Endodermal cell (in vitro differentiated cells): ENCODE measurements at regions not wholly inside any gene's neighbourhood (a gene's known extent, or its start where the extent isn't known, plus 50 kb on each side); places are given as distances from the start of the nearest gene placed in this dataset.
A peak's percentile ranks its signal among the peaks of the same experiment; 100 is the strongest.

Source experiments
- DNase-seq: peaks from one replicate; pipeline ENCODE4 v3.0.0-alpha.2; 2017
- H3K27ac ChIP-seq: 2 replicates; pipeline ENCODE4 v1.5.1; 2013; ENCODE audit warnings: mild to moderate bottlenecking, low read depth, low read length, moderate library complexity
- H3K27me3 ChIP-seq: 2 replicates; pipeline ENCODE4 v1.6.1; 2013; ENCODE audit warnings: mild to moderate bottlenecking, low read length, moderate library complexity; ENCODE audit not compliant: insufficient read depth, control insufficient read depth, poor library complexity, severe bottlenecking
- H3K36me3 ChIP-seq: 2 replicates; pipeline ENCODE4 v1.7.0; 2013; ENCODE audit warnings: mild to moderate bottlenecking, low read length, moderate library complexity; ENCODE audit not compliant: control insufficient read depth, insufficient read depth
- H3K4me1 ChIP-seq: one replicate; pipeline ENCODE4 v1.7.0; 2013; ENCODE audit warnings: low read length; ENCODE audit not compliant: control insufficient read depth, insufficient read depth
- H3K4me3 ChIP-seq: 2 replicates; pipeline ENCODE4 v1.5.1; 2013; ENCODE audit warnings: mild to moderate bottlenecking, low read length, moderate library complexity
- H3K9ac ChIP-seq: 2 replicates; pipeline ENCODE4 v1.6.1; 2013; ENCODE audit warnings: mild to moderate bottlenecking, low read length, moderate library complexity; ENCODE audit not compliant: poor library complexity, severe bottlenecking; ENCODE audit errors: extremely low read depth
- H3K9me3 ChIP-seq: 2 replicates; pipeline ENCODE4 v1.6.1; 2013; ENCODE audit warnings: mild to moderate bottlenecking, low read length, moderate library complexity; ENCODE audit not compliant: control insufficient read depth
- H3K27ac Mint-ChIP-seq: 2 replicates; pipeline ENCODE4 v1.8.0; 2020; ENCODE audit warnings: mixed read lengths
- H3K27me3 Mint-ChIP-seq: 2 replicates; pipeline ENCODE4 v1.8.0; 2021; ENCODE audit warnings: mild to moderate bottlenecking, mixed read lengths; ENCODE audit not compliant: insufficient read depth
- H3K36me3 Mint-ChIP-seq: 2 replicates; pipeline ENCODE4 v1.8.0; 2020; ENCODE audit warnings: low read depth, mixed read lengths
- H3K4me1 Mint-ChIP-seq: 2 replicates; pipeline ENCODE4 v1.8.0; 2020; ENCODE audit warnings: mixed read lengths
- H3K4me3 Mint-ChIP-seq: 2 replicates; pipeline ENCODE4 v1.8.0; 2020; ENCODE audit warnings: mild to moderate bottlenecking, moderate library complexity, mixed read lengths
- H3K9me3 Mint-ChIP-seq: 2 replicates; pipeline ENCODE4 v1.8.0; 2020; ENCODE audit warnings: mild to moderate bottlenecking, mixed read lengths
- CTCF ChIP-seq: fragments of 200-600 bp; sonication (generic); conservative IDR thresholded peaks from 2 replicates; pipeline ENCODE4 v1.5.0; 2021; ENCODE audit warnings: antibody characterized with exemption, mild to moderate bottlenecking
- WGBS, 2 experiments: methylation state at CpG; one replicate each; pipeline versions ENCODE4 v1.1.5 to v1.1.7; 2013; ENCODE audit warnings: missing lambda C conversion rate in 2 of 2, mixed read lengths in 1 of 2; ENCODE audit not compliant: insufficient coverage in 1 of 2, insufficient read length in 1 of 2; 5-methylcytosine and 5-hydroxymethylcytosine counted together

GRCh38 chr2:212677466-212677865, 138.9 kb upstream of the ERBB4 start:
- H3K27me3 Mint-ChIP-seq: no peaks in the 10 kb centered on the region
- H3K4me1 Mint-ChIP-seq: peaks cover 2% of the 10 kb centered on the region
- no peaks in the 10 kb centered on the region for H3K36me3 Mint-ChIP-seq
- WGBS, 2 experiments: 0 to 25% methylated on average over 1 of the region's 1 CpG
- DNase-seq: peak; percentile 68
- no peak overlapping the region for H3K4me3 Mint-ChIP-seq
- no peaks in the 10 kb centered on the region for H3K36me3 ChIP-seq
- no peak overlapping the region for H3K27ac ChIP-seq
- TF ChIP-seq CTCF: no peak
- H3K9me3 Mint-ChIP-seq: no peaks in the 10 kb centered on the region
- H3K9ac ChIP-seq: no peak overlapping the region
- no peaks in the 10 kb centered on the region for H3K9me3 ChIP-seq
- no peaks in the 10 kb centered on the region for H3K4me1 ChIP-seq
- H3K4me3 ChIP-seq: no peak overlapping the region
- H3K27ac Mint-ChIP-seq: peak overlapping the region; percentile 36
- H3K27me3 ChIP-seq: no peaks in the 10 kb centered on the region

- Histone ChIP-seq H3K9ac (no peak overlapping the region), H3K4me3 (no peak overlapping the region), H3K27me3 (no peaks in the 10 kb centered on the region), H3K27ac (no peak overlapping the region), H3K36me3 (no peaks in the 10 kb centered on the region), H3K4me1 (no peaks in the 10 kb centered on the region), H3K9me3 (no peaks in the 10 kb centered on the region)
- Mint-ChIP-seq H3K9me3 (no peaks in the 10 kb centered on the region), H3K36me3 (no peaks in the 10 kb centered on the region), H3K27me3 (no peaks in the 10 kb centered on the region), H3K4me1 (no peaks in the 10 kb centered on the region), H3K4me3 (no peak overlapping the region), H3K27ac (no peak overlapping the region)
- no peak for TF ChIP-seq CTCF
- DNase-seq: no peak
- WGBS, 2 experiments: 89 to 99% methylated on average over 1 to 2 of the region's 2 CpGs
These were observed 133.6 kb upstream of the ERBB4 start for GRCh38 chr2:212672186-212672585.

- 88% methylated on average over 2 of the region's 2 CpGs; no CpG with 5 or more reads in 1 of the 2 experiments for WGBS, 2 experiments
- Mint-ChIP-seq H3K4me3 (no peak overlapping the region), H3K4me1 (no peaks in the 10 kb centered on the region), H3K36me3 (no peaks in the 10 kb centered on the region), H3K27me3 (no peaks in the 10 kb centered on the region), H3K9me3 (no peaks in the 10 kb centered on the region), H3K27ac (no peak overlapping the region)
- Histone ChIP-seq H3K27ac (peak overlapping the region; percentile 61), H3K27me3 (no peaks in the 10 kb centered on the region), H3K9me3 (no peaks in the 10 kb centered on the region), H3K4me3 (no peak overlapping the region), H3K36me3 (no peaks in the 10 kb centered on the region), H3K4me1 (no peaks in the 10 kb centered on the region), H3K9ac (no peak overlapping the region)
- DNase-seq: no peak
- no peak for TF ChIP-seq CTCF
These were observed 131.2 kb upstream of the ERBB4 start for GRCh38 chr2:212669761-212670160.
